Heart right ventricle (tissue), 16 donors: ENCODE measurements at regions not wholly inside any gene's neighbourhood (a gene's known extent, or its start where the extent isn't known, plus 50 kb on each side); places are given as distances from the start of the nearest gene placed in this dataset.

Experiments used
- ATAC-seq, 8 donors: fragments of 200-7000 bp; cut with Tn5 transposase; one replicate each; pipeline ENCODE4 v1.9.1; 2020; ENCODE audit warnings: mild to moderate bottlenecking in 8 of 8, moderate library complexity in 8 of 8, moderate number of reproducible peaks in 1 of 8
- DNase-seq, 2 donors: peaks; one replicate each; pipeline ENCODE4 v3.0.0-alpha.2; 2020
- H3K27ac ChIP-seq, 10 donors: fragments of 200-600 bp; sonication (generic) in 2 of 10; one replicate each; pipeline versions ENCODE4 v1.5.0 to v1.8.0; 2020 to 2022; ENCODE audit warnings: mild to moderate bottlenecking in 3 of 10
- H3K27me3 ChIP-seq, 7 donors: fragments of 200-600 bp; one replicate each; pipeline ENCODE4 v1.8.0; 2021 to 2022; ENCODE audit warnings: mild to moderate bottlenecking in 2 of 7
- H3K36me3 ChIP-seq, 9 donors: fragments of 200-600 bp; sonication (generic) in 1 of 9; one replicate each; pipeline versions ENCODE4 v1.5.0 to v1.8.0; 2020 to 2022; ENCODE audit warnings: mild to moderate bottlenecking in 2 of 9
- H3K4me1 ChIP-seq, 9 donors: fragments of 200-600 bp; sonication (generic) in 1 of 9; one replicate each; pipeline versions ENCODE4 v1.5.0 to v1.8.0; 2020 to 2022; ENCODE audit warnings: mild to moderate bottlenecking in 4 of 9
- H3K4me3 ChIP-seq, 10 donors: fragments of 200-600 bp; sonication (generic) in 2 of 10; one replicate each; pipeline versions ENCODE4 v1.5.0 to v1.8.0; 2020 to 2022; ENCODE audit warnings: mild to moderate bottlenecking in 7 of 10, moderate library complexity in 2 of 10
- H3K9me3 ChIP-seq, 11 donors: fragments of 200-600 bp in 10 of 11; sonication (generic) in 2 of 11; one replicate each; pipeline versions ENCODE4 v1.5.0 to v1.8.0; 2013 to 2022; ENCODE audit warnings: mild to moderate bottlenecking in 2 of 11, control low read depth in 1 of 11, moderate library complexity in 1 of 11
- WGBS, 2 donors: extraction: QIAGEN DNeasy Blood & Tissue Kit; methylation state at CpG; one replicate each; pipeline ENCODE4 v1.1.7; 2013; ENCODE audit warnings: inconsistent platforms in 1 of 2; 5-methylcytosine and 5-hydroxymethylcytosine counted together
- intact Hi-C, 10 donors: fragments of 100-400 bp; cut with DNase I; formaldehyde crosslinking; loops; one replicate each; pipeline versions ENCODE4 v1.11.1 to v1.14.2; 2022
- TF ChIP-seq, protein P1 (sequence below), 9 donors: fragments of 200-600 bp; sonication (generic) in 2 of 9; IDR thresholded peaks; one replicate each; pipeline versions ENCODE4 v1.5.0 to v1.8.0; 2021 to 2022; ENCODE audit warnings: antibody characterized with exemption in 9 of 9, mild to moderate bottlenecking in 5 of 9, moderate library complexity in 1 of 9
- donor health status: Arrhythmogenic right ventricular cardiomyopathy.
- donor health status: ischemic (EF 13 %, LVEDD 7.1; RV severe dilation, severe dysfunction).
- donor health status: healthy with polysubstance abuse.
- donor health status: DM: no; HTN: yes; CAD: no.
- donor health status: DM: no; HTN: no; CAD: no.
- donor health status: ischemic (EF 25% LVEDD 6.9; RV normal size, moderate dysfunction).
- donor health status: ischemic (EF 25% LVEDD 5.7; RV mildly dilated, moderate dysfunction).
- donor health status: healthy.
- donor health status: DM: yes; HTN: yes; CAD: no.
- donor health status: Ischemic cardiomyopathy.
- donor health status: ischemic (EF 35%, LVEDD 5.7; RV mildly dilated, moderate dysfunction).
- donor health status: nonischemic (EF 11% LVEDD 7.7; RV severe dilation, severe dysfunction).
- donor health status: DM: yes; HTN: yes; CAD: no.
- donor health status: PGD.
- donor health status: ischemic (EF 29% LVEDD 5.4; RV normal size, mild dysfunction).
- donor health status: nonischemic (EF 23%, LVEDD 6.1; RV moderate dilation, normal function).

DNA sequence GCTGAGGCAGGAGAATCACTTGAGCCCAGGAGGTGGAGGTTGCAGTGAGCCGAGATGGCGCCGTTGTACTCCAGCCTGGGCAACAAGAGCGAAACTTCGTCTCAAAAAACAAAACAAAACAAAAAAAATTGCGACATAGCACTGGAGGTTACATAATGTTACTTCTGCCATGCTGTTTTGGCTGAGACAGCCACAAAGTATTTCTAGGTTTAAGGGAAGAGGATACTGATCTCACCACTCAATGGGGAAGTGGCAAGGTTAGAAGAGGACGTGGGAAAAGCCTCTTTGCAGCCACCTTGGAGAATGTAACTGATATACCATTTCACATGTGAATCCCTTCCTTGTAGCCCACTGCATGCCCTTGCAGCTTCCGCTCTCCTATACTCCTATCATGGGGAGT, 131.2 kb upstream of the NLRP1 start:
- no peaks in the 10 kb centered on the region for H3K9me3 ChIP-seq
- H3K27ac ChIP-seq = no peak overlapping the region
- intact Hi-C loops = loop anchor here in 1 of 10 donors (10.0 kb wide), 1 partner anchor 699 kb away; no protein-coding TSS in a partner anchor
- no peaks in the 10 kb centered on the region for H3K36me3 ChIP-seq
- TF ChIP-seq, protein P1, sequence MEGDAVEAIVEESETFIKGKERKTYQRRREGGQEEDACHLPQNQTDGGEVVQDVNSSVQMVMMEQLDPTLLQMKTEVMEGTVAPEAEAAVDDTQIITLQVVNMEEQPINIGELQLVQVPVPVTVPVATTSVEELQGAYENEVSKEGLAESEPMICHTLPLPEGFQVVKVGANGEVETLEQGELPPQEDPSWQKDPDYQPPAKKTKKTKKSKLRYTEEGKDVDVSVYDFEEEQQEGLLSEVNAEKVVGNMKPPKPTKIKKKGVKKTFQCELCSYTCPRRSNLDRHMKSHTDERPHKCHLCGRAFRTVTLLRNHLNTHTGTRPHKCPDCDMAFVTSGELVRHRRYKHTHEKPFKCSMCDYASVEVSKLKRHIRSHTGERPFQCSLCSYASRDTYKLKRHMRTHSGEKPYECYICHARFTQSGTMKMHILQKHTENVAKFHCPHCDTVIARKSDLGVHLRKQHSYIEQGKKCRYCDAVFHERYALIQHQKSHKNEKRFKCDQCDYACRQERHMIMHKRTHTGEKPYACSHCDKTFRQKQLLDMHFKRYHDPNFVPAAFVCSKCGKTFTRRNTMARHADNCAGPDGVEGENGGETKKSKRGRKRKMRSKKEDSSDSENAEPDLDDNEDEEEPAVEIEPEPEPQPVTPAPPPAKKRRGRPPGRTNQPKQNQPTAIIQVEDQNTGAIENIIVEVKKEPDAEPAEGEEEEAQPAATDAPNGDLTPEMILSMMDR (IDR thresholded peaks at IDR 0.05) = no peak
- H3K27me3 ChIP-seq = peaks cover 0 to 81% (median 65%) of the 10 kb centered on the region in 7 donors
- DNase-seq (no peak), ATAC-seq (peak in 1 of 8 donors; percentile 63)
- WGBS, 2 donors = 82 to 83% methylated on average over 8 of the region's 8 CpGs
- H3K4me3 ChIP-seq = no peak overlapping the region
- H3K4me1 ChIP-seq = peaks cover 0 to 7% (median 0%) of the 10 kb centered on the region in 9 donors

DNA sequence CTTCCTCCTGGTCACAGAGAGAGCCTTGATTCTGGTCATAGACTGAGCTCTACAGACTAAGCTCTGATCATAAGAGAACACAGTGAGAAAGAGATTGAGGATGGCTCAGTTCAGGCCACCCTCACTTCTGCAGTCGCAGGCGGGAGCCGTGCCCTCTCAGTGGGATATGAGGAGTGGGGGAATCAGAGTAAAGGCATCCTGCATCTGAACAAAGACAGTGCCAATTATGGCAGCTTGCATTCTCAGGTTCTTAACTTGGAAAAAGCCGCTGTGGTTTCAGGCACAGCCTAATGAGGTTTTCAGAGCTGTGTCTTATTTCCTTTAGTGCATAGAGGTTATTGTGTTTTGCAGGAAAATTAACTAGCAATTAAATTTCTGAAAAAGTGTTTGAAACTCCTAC, 134.4 kb upstream of the NLRP1 start:
- H3K27ac ChIP-seq = no peak overlapping the region

DNA sequence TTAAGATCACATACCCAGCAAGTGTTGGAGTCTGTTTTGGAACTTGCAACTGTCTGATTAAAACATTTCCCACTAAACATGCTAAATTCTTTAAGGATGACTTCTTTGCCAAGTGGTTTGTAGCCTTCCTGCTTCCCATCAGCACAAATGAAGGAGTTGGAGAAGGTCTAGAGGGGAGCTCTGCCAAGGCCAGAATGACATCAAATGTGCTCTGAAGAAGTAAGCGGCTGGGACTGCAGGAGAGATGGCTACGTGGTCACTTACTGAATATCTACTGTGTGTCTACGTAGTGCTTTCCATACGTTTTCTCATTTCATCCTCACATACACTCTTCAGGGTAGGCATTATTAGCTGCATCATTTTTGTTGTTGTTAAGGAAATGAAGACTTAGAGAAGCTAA, 135.7 kb upstream of the NLRP1 start:
- Histone ChIP-seq H3K4me3 (no peak overlapping the region), H3K36me3 (no peaks in the 10 kb centered on the region), H3K27ac (no peak overlapping the region), H3K9me3 (peaks cover 0 to 15% (median 0%) of the 10 kb centered on the region in 11 donors), H3K27me3 (peaks cover 0 to 45% (median 35%) of the 10 kb centered on the region in 7 donors), H3K4me1 (peaks cover 0 to 7% (median 0%) of the 10 kb centered on the region in 9 donors)
- 82 to 85% methylated on average over 4 of the region's 4 CpGs for WGBS, 2 donors
- intact Hi-C loops = loop anchor here in 1 of 10 donors (10.0 kb wide), 1 partner anchor 695 kb away; no protein-coding TSS in a partner anchor
- DNase-seq (no peak), ATAC-seq (no peak)
- TF ChIP-seq, protein P1 (IDR thresholded peaks at IDR 0.05) = no peak

More for the DNA sequence above, 134.4 kb upstream of the NLRP1 start:
- intact Hi-C loops = loop anchor here in 1 of 10 donors (10.0 kb wide), 1 partner anchor 696 kb away; no protein-coding TSS in a partner anchor
- H3K4me1 ChIP-seq = peaks cover 0 to 7% (median 0%) of the 10 kb centered on the region in 9 donors
- no peaks in the 10 kb centered on the region for H3K36me3 ChIP-seq
- H3K4me3 ChIP-seq = no peak overlapping the region
- H3K27me3 ChIP-seq = peaks cover 0 to 57% (median 44%) of the 10 kb centered on the region in 7 donors
- 64 to 68% methylated on average over 4 of the region's 4 CpGs for WGBS, 2 donors
- TF ChIP-seq, protein P1 (IDR thresholded peaks at IDR 0.05) = no peak
- H3K9me3 ChIP-seq = peaks cover 0 to 4% (median 0%) of the 10 kb centered on the region in 11 donors
- DNase-seq (no peak), ATAC-seq (no peak)

DNA sequence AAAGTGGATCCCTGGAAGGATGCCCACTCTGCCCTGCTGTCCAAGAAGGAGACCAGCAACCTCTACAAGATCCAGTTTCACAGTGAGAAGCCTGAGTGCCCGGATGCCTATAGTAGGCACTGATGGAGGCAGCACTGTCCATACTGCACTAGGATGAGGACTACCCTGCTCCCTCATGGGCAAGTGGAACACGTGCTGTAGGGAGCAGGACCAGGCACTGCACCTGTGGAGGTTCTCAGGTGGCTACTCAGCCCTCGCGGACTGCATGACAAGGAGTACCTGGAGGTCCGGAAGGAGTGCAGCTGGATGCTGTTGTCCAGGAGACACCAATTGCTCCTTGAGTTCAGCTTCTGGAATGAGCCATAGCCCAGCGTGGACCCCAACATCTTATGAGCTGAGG, 146.1 kb upstream of the NLRP1 start:
- 80 to 82% methylated on average over 6 of the region's 6 CpGs for WGBS, 2 donors
- TF ChIP-seq, protein P1 (IDR thresholded peaks at IDR 0.05) = no peak
- no peak for ATAC-seq

More for the DNA sequence above, 146.1 kb upstream of the NLRP1 start:
- intact Hi-C loops = no loop called here
- H3K4me3 ChIP-seq = no peak overlapping the region
- H3K27me3 ChIP-seq = peaks cover 0 to 30% (median 13%) of the 10 kb centered on the region in 7 donors
- H3K9me3 ChIP-seq = peaks cover 0 to 22% (median 0%) of the 10 kb centered on the region in 11 donors
- no peaks in the 10 kb centered on the region for H3K36me3 ChIP-seq
- no peak overlapping the region for H3K27ac ChIP-seq
- H3K4me1 ChIP-seq = no peaks in the 10 kb centered on the region
- DNase-seq = no peak
